ENCODE measurements at regions not wholly inside any gene's neighbourhood (a gene's known extent, or its start where the extent isn't known, plus 50 kb on each side); places are given as distances from the start of the nearest gene placed in this dataset.

- no peak overlapping the region for H3K4me2 ChIP-seq (replicated peaks; ENCODE audit: extremely low read depth, low read length, poor library complexity, severe bottlenecking)
- WGBS (ENCODE audit: insufficient coverage) = no CpG with 5 or more reads among the region's 2 CpGs
- H3K4me1 Mint-ChIP-seq = no peaks in the 10 kb centered on the region
- H3K79me2 ChIP-seq (ENCODE audit: insufficient read depth, low read length) = no peaks in the 10 kb centered on the region
- H2AFZ ChIP-seq (ENCODE audit: insufficient read depth, low read depth, low read length, poor library complexity, severe bottlenecking) = no peak overlapping the region
- no peak overlapping the region for H3K27ac ChIP-seq (ENCODE audit: low read depth in 1 of 2, low read length in 2 of 2)
- DNase-seq = no peak
- H3K9me3 ChIP-seq (replicated peaks in 1 of 2; ENCODE audit: control insufficient read depth in 1 of 2, insufficient read depth in 1 of 2, low read length in 2 of 2) = no peaks in the 10 kb centered on the region
- H3K36me3 ChIP-seq (replicated peaks in 1 of 2; ENCODE audit: control insufficient read depth in 1 of 2, insufficient read depth in 2 of 2, low read length in 2 of 2) = no peaks in the 10 kb centered on the region
- H3K4me1 ChIP-seq (ENCODE audit: control insufficient read depth in 1 of 2, insufficient read depth in 2 of 2, low read length in 2 of 2) = no peaks in the 10 kb centered on the region
- H3K27me3 ChIP-seq (ENCODE audit: control insufficient read depth in 2 of 2, insufficient read depth in 2 of 2, low read length in 2 of 2) = no peaks in the 10 kb centered on the region
- no peaks in the 10 kb centered on the region for H3K36me3 Mint-ChIP-seq
- TF ChIP-seq CTCF (IDR thresholded peaks at IDR 0.05) = no peak
- no peak overlapping the region for H3K4me3 Mint-ChIP-seq
- H3K4me3 ChIP-seq (replicated peaks in 1 of 3; ENCODE audit: low read depth in 2 of 3, low read length in 3 of 3) = no peak overlapping the region
- H3K9me3 Mint-ChIP-seq = peaks cover 0 to 9% (median 2%) of the 10 kb centered on the region in 7 donors
- intact Hi-C loops (cut with micrococcal nuclease) = no loop called here
- H3K27ac Mint-ChIP-seq = no peak overlapping the region
- H3K27me3 Mint-ChIP-seq (ENCODE audit: low read depth in 3 of 3) = no peaks in the 10 kb centered on the region
- H3K9ac ChIP-seq (ENCODE audit: insufficient read depth, low read length, poor library complexity, severe bottlenecking) = no peak overlapping the region
- no peaks in the 10 kb centered on the region for H4K20me1 ChIP-seq (ENCODE audit: insufficient read depth, low read length)
These were observed 172.8 kb upstream of the PTGFR start for GRCh38 chr1:78318011-78318410.

GRCh38 chr1:78319603-78320002 lies 171.2 kb upstream of the PTGFR start:
- Mint-ChIP-seq H3K36me3 (no peaks in the 10 kb centered on the region), H3K27me3 (ENCODE audit: low read depth in 3 of 3) (no peaks in the 10 kb centered on the region), H3K27ac (no peak overlapping the region), H3K4me3 (no peak overlapping the region), H3K4me1 (no peaks in the 10 kb centered on the region), H3K9me3 (peaks cover 0 to 3% (median 0%) of the 10 kb centered on the region in 7 donors)
- no peak overlapping the region for H3K4me3 ChIP-seq (replicated peaks in 1 of 3; ENCODE audit: low read depth in 2 of 3, low read length in 3 of 3)
- no peaks in the 10 kb centered on the region for H4K20me1 ChIP-seq (ENCODE audit: insufficient read depth, low read length)
- no peak for DNase-seq
- H3K4me2 ChIP-seq (replicated peaks; ENCODE audit: extremely low read depth, low read length, poor library complexity, severe bottlenecking) = no peak overlapping the region
- no peak overlapping the region for H3K27ac ChIP-seq (ENCODE audit: low read depth in 1 of 2, low read length in 2 of 2)
- H3K4me1 ChIP-seq (ENCODE audit: control insufficient read depth in 1 of 2, insufficient read depth in 2 of 2, low read length in 2 of 2) = no peaks in the 10 kb centered on the region
- H3K9me3 ChIP-seq (replicated peaks in 1 of 2; ENCODE audit: control insufficient read depth in 1 of 2, insufficient read depth in 1 of 2, low read length in 2 of 2) = no peaks in the 10 kb centered on the region
- WGBS (ENCODE audit: insufficient coverage) = no CpG with 5 or more reads among the region's 2 CpGs
- no peaks in the 10 kb centered on the region for H3K27me3 ChIP-seq (ENCODE audit: control insufficient read depth in 2 of 2, insufficient read depth in 2 of 2, low read length in 2 of 2)
- H3K79me2 ChIP-seq (ENCODE audit: insufficient read depth, low read length) = no peaks in the 10 kb centered on the region
- H3K9ac ChIP-seq (ENCODE audit: insufficient read depth, low read length, poor library complexity, severe bottlenecking) = no peak overlapping the region
- no peak overlapping the region for H2AFZ ChIP-seq (ENCODE audit: insufficient read depth, low read depth, low read length, poor library complexity, severe bottlenecking)
- TF ChIP-seq CTCF (IDR thresholded peaks at IDR 0.05) = no peak
- intact Hi-C loops (cut with micrococcal nuclease) = no loop called here
- no peaks in the 10 kb centered on the region for H3K36me3 ChIP-seq (replicated peaks in 1 of 2; ENCODE audit: control insufficient read depth in 1 of 2, insufficient read depth in 2 of 2, low read length in 2 of 2)

All from CD14-positive monocyte (primary cell).